ENCODE measurements at regions not wholly inside any gene's neighbourhood (a gene's known extent, or its start where the extent isn't known, plus 50 kb on each side); places are given as distances from the start of the nearest gene placed in this dataset.

- TF ChIP-seq NFIC (IDR thresholded peaks at IDR 0.05) (no peak), TAF1 (IDR thresholded peaks at IDR 0.05; ENCODE audit: low read depth) (no peak)
These were observed 496.6 kb downstream of the ADGRL2 start for GRCh38 chr1:82297139-82297896.

Data from Ishikawa (cell line).